Neural crest cell (in vitro differentiated cells): ENCODE measurements at regions not wholly inside any gene's neighbourhood (a gene's known extent, or its start where the extent isn't known, plus 50 kb on each side); places are given as distances from the start of the nearest gene placed in this dataset.

ENCODE experiments used
- DNase-seq: peaks from one replicate; pipeline ENCODE4 v3.0.0; 2021; ENCODE audit warnings: low read depth, mixed read lengths, low spot score
- H3K27ac Mint-ChIP-seq: one replicate; pipeline ENCODE4 v1.8.0; 2021; ENCODE audit warnings: mild to moderate bottlenecking, mixed read lengths; ENCODE audit not compliant: unreplicated experiment
- H3K27me3 Mint-ChIP-seq: 2 replicates; pipeline ENCODE4 v1.8.0; 2021; ENCODE audit warnings: low read depth, mild to moderate bottlenecking, mixed read lengths
- H3K36me3 Mint-ChIP-seq: 2 replicates; pipeline ENCODE4 v1.8.0; 2021; ENCODE audit warnings: low read depth, mild to moderate bottlenecking, mixed read lengths
- H3K4me1 Mint-ChIP-seq: 2 replicates; pipeline ENCODE4 v1.8.0; 2021; ENCODE audit warnings: mixed read lengths
- H3K4me3 Mint-ChIP-seq: one replicate; pipeline ENCODE4 v1.8.0; 2021; ENCODE audit warnings: mild to moderate bottlenecking, mixed read lengths
- H3K9me3 Mint-ChIP-seq: 2 replicates; pipeline ENCODE4 v1.8.0; 2021; ENCODE audit warnings: mixed read lengths
- TF ChIP-seq, protein P1 (sequence below): fragments of 200-600 bp; sonication (generic); conservative IDR thresholded peaks from 2 replicates; pipeline ENCODE4 v1.5.0; 2021; ENCODE audit warnings: antibody characterized with exemption, mild to moderate bottlenecking

DNA sequence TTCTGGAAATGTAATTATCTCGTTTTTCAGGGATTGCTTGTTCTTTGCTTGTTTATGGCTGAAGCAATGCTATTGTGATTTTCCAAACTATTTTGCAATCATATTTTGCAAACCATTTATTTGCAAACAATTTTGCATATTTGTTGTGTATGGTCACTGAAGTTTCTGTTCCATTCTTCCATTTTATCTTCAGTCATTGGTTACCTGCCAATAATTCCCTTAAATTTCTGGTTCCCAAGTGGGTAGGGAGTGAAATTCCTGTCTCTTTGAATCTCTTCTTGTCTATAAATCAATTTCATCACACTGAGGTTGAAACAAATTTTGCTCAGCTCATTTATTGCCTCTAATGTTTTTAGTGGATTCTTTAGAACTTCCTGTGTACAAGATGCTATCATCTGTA lies 401.7 kb upstream of the VWC2 start:
- Mint-ChIP-seq H3K27me3 (no peaks in the 10 kb centered on the region), H3K36me3 (no peaks in the 10 kb centered on the region), H3K27ac (no peak overlapping the region), H3K9me3 (no peaks in the 10 kb centered on the region), H3K4me1 (no peaks in the 10 kb centered on the region), H3K4me3 (no peak overlapping the region)
- TF ChIP-seq, protein P1, sequence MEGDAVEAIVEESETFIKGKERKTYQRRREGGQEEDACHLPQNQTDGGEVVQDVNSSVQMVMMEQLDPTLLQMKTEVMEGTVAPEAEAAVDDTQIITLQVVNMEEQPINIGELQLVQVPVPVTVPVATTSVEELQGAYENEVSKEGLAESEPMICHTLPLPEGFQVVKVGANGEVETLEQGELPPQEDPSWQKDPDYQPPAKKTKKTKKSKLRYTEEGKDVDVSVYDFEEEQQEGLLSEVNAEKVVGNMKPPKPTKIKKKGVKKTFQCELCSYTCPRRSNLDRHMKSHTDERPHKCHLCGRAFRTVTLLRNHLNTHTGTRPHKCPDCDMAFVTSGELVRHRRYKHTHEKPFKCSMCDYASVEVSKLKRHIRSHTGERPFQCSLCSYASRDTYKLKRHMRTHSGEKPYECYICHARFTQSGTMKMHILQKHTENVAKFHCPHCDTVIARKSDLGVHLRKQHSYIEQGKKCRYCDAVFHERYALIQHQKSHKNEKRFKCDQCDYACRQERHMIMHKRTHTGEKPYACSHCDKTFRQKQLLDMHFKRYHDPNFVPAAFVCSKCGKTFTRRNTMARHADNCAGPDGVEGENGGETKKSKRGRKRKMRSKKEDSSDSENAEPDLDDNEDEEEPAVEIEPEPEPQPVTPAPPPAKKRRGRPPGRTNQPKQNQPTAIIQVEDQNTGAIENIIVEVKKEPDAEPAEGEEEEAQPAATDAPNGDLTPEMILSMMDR, result no peak
- no peak for DNase-seq

DNA sequence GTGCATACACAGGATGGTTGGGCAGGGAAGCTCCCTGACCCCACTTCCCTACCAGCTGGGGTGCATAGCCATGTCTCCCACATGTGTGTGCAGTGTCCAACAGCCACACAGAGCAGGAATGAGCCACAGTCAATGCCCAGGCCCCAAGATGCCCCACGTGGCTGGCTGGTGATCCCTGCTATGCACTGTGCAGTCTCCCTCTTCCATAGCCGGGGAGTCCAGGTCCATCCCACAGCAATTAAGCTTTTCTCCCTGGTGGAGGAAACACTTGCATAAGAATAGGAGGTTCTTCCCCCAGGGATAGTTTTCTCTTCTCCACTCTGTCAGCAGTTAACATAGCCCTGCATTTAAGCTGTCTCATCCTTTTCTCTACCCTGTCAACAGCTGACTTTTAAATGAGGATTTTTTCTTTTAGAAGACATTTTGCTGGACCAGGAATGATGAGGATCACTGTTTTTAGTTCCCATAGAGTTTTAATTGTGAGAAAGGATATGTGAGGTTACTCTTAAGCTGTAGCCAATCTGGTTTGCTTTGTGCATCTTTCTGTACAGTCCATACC lies 396.5 kb upstream of the VWC2 start:
- TF ChIP-seq, protein P1, result no peak
- H3K36me3 Mint-ChIP-seq, result peaks cover 3% of the 10 kb centered on the region

DNA sequence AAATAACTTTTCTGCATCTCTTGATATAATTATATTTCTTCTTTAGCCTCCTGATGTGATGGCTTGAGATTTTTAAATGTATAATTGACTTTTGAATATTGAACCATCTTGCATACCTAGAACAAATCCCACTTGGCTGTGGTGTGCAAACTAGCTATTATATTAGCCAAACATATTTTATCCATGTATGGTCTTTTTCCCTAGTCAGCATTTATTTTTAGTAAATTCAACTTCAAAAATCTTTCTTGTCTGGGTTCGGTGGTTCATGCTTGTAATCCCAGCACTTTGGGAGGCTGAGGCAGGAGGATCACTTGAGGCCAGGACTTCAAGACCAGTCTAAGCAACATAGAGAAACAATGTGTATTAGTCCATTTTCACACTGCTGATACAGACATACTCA lies 386.6 kb upstream of the VWC2 start:
- H3K4me1 Mint-ChIP-seq, result peaks cover 3% of the 10 kb centered on the region
- no peaks in the 10 kb centered on the region for H3K27me3 Mint-ChIP-seq
- H3K36me3 Mint-ChIP-seq, result peaks cover 2% of the 10 kb centered on the region
- TF ChIP-seq, protein P1, result no peak
- no peak overlapping the region for H3K27ac Mint-ChIP-seq
- DNase-seq, result no peak
- peaks cover 8% of the 10 kb centered on the region for H3K9me3 Mint-ChIP-seq
- no peak overlapping the region for H3K4me3 Mint-ChIP-seq

More for the DNA sequence above, 396.5 kb upstream of the VWC2 start:
- H3K4me1 Mint-ChIP-seq, result peaks cover 2% of the 10 kb centered on the region
- no peak overlapping the region for H3K4me3 Mint-ChIP-seq
- no peaks in the 10 kb centered on the region for H3K27me3 Mint-ChIP-seq
- DNase-seq, result no peak
- H3K9me3 Mint-ChIP-seq, result peaks cover 2% of the 10 kb centered on the region
- H3K27ac Mint-ChIP-seq, result no peak overlapping the region

DNA sequence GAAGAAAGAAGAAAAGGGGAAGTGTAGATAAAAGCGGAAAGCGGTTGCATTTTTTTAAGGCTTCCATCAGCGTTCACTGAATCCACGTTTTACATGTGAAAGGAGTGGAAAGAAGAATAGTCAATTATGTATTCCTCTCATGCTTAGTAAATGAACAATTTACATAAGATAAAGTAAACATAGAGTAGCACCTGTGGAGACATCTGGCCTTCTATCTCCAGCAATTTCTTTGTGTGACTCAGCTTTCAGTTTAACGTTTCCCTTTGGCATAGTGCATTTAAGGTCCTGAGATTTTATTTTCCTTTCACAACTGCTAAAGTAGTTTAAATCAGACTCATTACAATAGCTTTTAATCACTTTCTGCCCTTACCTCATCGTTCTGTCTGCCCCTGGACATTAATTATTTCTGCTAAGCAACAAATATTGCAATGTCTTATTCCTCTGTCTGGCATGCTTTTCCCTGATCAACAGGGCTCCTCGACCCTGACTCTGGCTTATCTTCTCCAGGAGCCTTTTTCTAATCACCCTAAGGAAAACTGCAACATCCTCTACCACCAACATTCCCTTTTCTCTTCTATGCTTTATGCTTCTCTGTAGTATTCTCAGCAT lies 383.5 kb upstream of the VWC2 start:
- TF ChIP-seq, protein P1, result no peak
- peaks cover 8% of the 10 kb centered on the region for H3K9me3 Mint-ChIP-seq

DNA sequence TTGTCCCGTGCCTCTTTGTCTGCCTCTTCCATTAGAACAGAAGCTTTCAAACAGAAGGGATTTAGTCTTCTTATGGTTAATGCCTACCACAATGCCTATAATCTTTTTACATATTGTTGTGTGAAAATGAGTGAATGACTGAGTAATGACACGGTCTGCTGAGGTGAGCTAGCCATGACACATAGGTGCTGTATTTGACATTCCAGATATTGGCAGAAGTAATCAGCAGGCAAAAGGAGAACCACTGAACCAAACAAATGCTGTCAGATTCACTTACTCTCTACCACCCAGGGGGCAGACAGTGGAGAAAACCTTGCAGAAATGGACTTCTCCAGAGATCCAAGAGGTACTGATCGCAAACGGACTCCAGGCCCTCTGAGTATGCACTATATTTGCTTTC lies 377.2 kb upstream of the VWC2 start:
- H3K4me1 Mint-ChIP-seq, result no peaks in the 10 kb centered on the region
- H3K4me3 Mint-ChIP-seq, result no peak overlapping the region
- H3K36me3 Mint-ChIP-seq, result no peaks in the 10 kb centered on the region

More for the DNA sequence above, 383.5 kb upstream of the VWC2 start:
- no peak overlapping the region for H3K4me3 Mint-ChIP-seq
- no peak overlapping the region for H3K27ac Mint-ChIP-seq
- no peaks in the 10 kb centered on the region for H3K4me1 Mint-ChIP-seq
- no peaks in the 10 kb centered on the region for H3K36me3 Mint-ChIP-seq
- no peaks in the 10 kb centered on the region for H3K27me3 Mint-ChIP-seq
- no peak for DNase-seq

More for the DNA sequence above, 377.2 kb upstream of the VWC2 start:
- Mint-ChIP-seq H3K27me3 (no peaks in the 10 kb centered on the region), H3K9me3 (no peaks in the 10 kb centered on the region), H3K27ac (no peak overlapping the region)
- TF ChIP-seq, protein P1, result no peak
- DNase-seq, result no peak
